Stimulated activated CD4-positive, alpha-beta T cell treated with anti-CD3 and anti-CD28 coated beads, Interleukin-2, amount 100 ng/mL, for 48 hours (primary cell): ENCODE measurements at regions not wholly inside any gene's neighbourhood (a gene's known extent, or its start where the extent isn't known, plus 50 kb on each side); places are given as distances from the start of the nearest gene placed in this dataset.

ENCODE experiments used
- DNase-seq, 2 donors: peaks; one replicate each; pipeline ENCODE4 v3.0.0-alpha.2; 2020

DNA sequence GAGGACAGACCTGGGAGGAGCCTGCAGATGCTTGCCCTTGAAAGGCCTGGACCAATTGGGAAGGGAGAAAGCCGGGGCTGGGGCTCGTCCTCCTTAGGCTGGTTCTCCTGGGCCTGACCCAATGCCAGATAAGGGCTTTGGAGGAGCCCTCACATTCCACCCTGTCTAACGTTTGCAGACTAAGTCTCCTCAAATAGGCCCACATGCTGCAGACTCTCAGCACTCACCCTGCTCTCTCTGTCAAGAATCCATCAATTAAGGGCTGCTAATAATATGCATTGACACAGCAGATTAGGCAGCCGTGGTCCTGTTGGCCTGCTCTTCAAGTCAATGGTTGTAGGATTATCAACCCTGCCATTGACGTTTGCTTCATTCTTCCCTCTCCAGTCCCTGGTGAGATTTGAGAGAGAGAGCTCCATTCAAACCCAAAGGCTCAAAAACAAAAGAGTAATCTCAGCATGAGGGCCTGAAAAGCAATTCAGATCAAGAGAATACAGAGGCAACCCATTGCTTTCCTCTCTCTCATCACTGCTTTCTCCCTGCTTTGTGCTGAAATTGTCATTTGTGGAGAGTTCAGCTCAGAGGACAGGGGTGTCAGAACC lies 167.6 kb downstream of the INSIG2 start:
- no peak for DNase-seq

DNA sequence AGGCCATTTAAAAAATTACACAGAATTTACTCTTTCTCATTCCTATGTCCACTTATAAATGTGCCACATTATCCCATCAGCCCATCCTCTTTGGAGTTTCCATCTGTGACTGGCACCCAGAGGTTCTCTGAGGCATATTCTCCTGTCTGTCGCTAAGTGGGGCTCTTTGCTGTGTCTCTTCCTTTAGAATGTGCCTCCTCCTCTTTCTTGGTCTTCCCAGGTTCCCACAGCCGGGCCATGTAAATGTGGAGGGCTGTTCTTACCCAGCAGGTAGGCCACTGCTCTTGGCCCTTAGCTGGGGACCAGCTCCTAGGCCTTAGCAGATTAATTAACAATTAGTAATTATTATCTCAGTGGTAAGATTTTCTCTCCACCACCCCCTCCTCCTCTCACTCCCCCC lies 167.0 kb downstream of the INSIG2 start:
- DNase-seq = no peak

DNA sequence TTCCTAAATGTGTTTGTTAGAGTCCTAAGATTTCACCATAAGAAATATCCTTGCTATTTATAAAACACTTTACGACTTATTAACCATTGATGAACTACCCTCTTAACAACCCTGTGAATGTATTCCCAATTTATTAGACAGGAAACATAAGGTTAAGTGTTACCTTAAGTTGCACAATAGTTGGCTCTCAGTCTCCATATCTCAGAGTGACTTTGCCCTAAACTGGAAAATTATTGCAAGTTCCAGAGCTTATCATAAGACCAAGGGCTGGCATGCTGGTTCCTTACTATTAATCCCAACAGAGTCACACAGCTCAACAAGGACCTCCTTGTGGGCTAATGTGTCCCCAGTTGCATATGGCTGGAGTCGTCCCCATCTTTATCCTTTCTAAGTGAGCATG lies 165.8 kb downstream of the INSIG2 start:
- DNase-seq = no peak

DNA sequence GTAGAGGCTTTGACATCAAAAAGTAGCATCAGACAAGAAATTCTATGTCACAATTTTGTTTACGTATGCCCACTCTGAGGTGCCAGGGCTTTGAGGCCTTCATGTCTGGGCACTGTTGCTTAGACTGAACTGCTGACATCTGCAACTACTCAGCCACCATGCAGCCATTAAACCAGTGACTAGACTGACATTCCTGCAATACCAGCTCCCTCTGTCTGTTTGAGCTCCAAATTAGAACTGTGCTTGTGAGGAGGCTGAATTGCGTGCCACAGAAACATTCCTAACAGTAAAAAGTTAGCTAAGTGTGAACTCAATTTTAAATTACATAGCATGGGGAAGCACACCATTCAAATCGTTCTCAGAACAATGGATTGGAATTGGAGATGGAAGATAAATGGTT lies 163.2 kb downstream of the INSIG2 start:
- DNase-seq = no peak

DNA sequence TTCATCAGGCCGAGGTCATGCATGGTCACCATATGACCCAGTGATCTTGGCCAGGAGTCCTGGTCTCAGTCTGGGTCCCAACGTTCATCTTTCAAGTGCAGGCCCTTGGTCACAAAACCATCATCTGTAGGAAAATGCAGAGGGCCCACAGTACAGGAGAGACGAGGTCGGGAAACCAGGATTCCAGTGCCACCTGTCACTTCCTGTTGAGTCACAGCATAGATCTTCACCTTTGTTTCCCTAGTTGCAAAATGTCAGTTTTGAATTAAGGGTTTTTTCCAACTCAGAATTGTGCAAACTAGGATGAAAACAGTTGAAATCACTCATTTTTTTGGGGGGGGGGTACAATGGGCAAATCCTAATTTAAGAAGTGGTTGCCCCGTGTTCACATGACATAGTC lies 162.2 kb downstream of the INSIG2 start:
- DNase-seq = no peak

DNA sequence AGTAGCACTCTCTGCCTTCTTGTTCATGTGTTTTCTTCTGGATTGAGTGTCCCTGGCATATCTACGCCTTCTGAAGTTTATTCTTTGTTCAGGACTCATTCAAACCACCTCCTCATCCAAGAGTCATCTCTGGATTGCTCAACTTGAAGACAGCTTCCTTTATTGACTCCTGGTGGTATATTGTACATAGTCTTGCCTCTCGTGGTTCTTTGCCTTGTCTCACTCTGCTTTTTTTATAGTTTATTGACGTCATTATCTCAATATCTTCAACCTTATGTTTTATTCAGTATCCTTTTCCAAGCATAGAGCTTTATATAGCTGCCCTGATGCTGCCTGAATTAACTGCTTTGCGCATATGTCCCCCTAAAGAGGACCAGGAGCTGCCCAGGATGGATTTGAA lies 161.7 kb downstream of the INSIG2 start:
- DNase-seq = no peak

DNA sequence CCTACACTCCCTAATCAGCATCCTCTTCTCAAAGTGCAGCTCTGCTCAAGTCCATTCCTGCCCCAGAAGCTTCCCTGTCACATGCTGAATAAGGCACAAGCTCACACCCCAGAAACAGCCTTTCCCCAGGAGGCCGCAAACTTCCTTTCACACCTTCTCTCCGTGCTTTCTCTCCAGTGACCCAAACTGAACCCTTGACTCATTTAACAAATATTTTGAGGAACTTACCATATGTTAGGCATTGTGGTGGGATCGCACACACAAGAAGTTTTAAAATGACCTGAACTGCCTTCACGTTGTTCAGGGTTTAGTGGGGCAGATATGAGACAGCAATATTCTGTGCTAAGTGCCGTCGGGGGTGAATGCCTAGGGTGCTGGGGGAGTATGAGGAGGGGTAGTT lies 161.3 kb downstream of the INSIG2 start:
- DNase-seq = no peak

DNA sequence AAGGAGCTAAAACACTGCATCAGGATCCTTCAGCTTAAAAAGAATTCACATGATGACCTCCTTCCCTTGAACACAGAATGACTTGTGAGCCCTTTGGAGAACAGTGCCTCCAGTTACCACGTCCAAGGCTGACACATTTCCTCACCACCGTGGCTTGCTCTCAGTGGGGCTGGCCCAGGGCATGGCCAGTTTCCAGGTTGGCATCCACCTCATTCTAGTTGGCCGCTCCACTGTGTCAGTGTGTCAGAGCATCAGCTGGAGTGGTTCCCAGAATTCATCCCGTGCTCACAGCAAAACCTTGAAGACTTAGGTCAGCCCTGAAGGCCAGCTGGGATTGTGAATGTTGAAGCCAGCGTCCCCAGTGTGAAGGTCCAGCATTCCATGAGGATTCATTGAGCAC lies 158.5 kb downstream of the INSIG2 start:
- DNase-seq = no peak

DNA sequence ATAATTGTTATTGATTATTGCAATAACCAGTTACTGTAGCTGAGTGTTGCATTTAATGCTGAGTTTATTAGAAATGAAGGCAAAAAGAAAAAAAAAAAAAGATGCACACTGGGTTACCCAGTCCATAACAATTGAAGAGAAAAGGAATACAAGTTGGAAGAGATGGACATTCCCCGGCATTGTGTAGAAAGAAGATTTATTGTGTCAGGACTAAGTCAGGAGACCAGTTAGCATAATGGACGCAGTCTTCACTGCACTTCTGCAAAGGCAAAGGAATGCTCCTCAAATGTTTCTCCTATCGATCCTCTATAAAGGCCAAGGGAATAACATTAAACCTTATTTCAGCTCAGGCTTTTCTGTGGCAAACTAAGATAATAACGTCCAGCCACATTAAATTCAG lies 157.8 kb downstream of the INSIG2 start:
- no peak for DNase-seq

DNA sequence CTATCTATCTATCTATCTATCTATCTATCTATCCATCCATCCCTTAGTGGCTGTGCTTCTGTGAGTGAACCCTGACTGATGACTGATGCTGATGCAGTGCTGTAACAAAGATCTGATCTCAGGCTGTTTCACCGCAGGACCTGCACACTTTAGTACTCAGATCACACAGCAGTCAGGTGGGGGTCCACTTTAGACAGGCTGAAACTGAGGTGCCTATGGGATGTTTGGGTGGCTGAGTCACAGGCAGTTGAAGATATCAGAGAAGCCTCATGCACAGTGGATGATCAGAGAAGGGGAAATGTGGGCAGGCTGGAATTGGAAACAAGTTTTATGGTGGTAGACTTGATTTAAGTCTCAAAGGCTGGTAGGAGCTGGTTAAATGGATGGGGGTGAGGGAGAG lies 156.4 kb downstream of the INSIG2 start:
- DNase-seq = no peak

DNA sequence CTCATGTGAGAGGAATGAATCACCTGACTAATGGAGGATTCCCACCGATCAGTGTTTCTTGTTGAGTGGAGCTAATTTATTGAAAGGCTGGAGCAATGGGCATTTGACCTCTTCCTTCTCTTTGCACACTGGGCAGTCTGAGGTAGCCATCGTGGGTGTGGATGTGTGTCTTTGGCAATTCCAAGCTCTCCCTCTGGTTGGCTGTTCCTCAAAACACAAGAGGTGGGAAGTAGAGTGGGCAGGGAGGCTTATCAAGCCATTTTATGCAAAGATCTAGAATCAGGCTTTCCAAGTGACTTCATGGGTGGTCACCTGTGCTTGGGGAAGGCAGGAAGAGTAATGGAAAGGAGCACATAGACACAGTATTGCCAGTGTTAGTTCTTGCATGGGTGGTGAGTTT lies 154.8 kb downstream of the INSIG2 start:
- no peak for DNase-seq

DNA sequence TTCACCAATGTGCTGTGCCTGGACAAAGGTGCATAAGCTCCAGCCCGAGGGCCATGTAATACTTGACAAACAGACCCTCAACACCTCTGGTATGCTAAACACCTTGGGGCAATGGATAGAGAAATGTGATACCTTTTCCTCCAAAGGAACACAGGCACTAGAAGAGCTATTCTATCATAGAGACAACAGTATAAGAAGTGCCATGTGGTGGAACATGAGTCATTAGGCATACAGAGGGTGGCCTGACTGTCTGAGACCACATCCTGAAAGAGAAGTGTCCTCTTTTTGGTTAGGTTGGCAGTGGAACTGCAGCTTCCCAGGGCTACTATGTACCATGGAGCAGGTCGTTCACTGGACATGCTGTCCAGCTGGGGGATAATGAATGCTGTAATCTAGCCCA lies 153.9 kb downstream of the INSIG2 start:
- no peak for DNase-seq

DNA sequence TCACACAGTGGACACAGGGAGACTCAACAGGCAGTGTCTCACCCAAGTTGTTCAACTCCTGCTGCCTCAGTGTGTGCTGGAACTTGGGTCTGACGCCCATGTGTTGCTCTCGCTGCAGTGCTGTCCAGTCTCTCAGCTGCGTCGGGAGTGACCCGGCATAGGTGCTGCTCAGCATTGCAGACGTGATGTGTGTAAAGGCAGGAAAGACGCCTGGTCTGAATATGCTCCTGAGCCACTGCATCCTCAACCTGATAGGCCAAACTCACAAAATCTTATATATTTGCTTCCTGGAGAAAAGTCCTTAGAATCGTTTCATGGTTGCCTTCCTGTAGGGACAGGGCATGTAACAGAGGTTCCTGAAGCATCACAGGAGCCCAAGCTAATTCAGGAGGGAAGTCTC lies 152.9 kb downstream of the INSIG2 start:
- DNase-seq = no peak

DNA sequence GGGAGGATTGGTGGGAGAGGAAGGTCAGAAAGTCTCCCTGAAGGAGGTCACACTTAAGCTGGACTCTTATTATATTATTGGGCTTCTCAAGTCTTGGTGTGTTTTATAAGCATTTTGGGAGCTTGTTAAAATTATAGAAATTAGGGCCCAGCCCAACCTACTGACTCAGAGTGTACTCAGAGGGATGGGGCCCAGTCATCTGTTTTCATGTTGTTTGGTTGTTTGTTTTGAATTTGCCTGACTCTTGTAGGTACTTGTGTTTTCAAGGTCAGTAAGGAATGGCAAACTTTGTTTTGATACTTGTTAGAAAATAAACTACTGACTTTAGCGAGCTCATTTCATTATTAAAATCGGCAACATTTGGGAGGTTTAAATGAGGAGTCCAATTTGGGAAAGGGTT lies 152.0 kb downstream of the INSIG2 start:
- no peak for DNase-seq

DNA sequence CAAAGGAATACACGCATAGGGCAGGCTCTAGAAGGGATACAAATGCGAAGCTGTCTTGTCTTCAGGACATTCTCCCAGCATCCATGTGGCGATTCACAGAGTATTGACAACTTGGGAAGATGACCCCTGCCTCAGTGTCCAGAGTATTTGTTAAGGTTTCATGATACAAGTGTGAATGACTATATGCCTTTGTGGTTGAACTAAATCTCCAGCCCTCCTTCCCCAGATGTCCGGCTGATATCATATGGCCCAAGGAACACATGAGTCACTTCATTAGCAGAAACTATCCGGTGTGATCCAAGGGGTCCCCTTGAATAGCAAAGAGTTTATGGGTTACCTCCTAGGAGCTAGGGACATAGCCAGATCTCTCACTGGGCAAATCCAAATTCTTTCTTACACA lies 151.0 kb downstream of the INSIG2 start:
- DNase-seq = no peak

DNA sequence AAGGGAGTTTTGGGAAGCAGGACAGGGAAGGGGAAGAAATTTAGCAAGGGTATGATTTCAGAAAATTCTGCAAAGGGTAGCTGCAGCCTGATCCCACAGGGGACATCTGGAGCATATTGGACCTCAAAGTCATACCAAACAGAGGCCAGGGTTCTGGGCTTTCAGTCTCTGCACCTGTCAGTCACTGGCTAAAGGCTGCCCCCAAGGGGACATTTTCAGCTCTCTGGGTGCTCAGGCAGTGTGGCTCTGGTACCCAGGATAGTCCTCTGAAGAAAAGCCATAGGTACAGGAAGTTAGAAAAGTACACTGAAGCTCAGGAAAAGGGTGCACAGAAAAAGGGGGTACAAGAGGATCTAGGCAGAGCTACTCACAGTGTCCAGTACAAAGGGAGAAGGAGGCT lies 149.2 kb downstream of the INSIG2 start:
- no peak for DNase-seq

DNA sequence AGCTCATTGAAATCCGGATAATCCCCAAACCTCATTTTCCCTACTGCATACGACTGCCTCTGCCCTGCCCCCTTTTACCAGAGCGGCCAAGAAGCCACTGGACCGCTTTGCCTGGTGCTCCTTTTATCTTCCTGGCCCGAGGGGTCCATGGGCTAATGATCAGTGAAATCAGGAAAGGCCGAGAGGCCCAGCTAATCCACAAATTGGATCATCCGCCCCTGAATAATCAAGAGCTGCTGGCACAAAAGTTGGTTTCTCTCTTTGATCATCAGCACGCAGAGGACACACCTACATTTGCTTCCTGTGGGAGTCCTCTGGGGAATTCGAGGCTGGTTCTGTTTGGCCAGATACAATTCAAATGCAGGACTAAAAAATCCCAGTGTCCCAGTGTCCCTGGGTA lies 144.5 kb downstream of the INSIG2 start:
- DNase-seq = no peak

DNA sequence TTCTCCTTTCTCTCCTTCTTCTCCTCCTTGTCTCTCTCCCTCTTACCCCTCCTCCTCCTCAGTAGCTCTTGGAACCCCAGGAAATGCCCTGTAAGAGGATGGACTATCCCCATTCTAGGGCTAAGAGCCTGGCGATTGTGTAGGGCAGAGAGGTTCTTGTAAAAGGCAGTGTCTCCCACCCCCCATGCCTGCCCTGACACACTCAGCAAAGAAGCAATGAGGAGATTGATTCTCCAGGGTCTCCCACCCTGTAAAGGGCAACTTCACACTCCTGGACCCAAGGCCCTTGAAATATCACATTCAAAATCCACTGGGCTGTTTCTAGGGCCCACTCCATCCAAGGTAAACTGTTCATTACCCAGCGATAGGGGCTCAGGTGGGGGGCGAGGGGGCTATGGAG lies 144.1 kb downstream of the INSIG2 start:
- no peak for DNase-seq

DNA sequence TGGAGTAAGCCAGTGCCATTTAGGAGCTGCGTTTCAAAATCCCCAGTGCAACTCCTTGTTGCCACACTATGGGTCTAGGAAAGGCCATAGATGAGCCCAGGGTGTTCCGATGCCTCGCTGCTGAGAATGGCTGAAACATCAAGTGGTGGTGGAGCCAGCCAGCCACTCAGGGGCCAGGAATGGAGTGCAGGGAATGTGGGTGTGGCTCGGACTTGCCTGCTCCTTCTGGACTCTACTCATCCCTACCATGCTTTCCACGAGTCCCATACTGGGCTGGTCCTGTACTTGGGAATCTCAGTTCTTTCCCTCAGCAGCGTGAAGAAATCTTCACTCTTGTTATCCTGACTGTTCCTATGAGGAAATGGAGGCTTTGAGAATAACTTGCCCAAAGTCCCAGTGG lies 143.5 kb downstream of the INSIG2 start:
- DNase-seq = no peak

DNA sequence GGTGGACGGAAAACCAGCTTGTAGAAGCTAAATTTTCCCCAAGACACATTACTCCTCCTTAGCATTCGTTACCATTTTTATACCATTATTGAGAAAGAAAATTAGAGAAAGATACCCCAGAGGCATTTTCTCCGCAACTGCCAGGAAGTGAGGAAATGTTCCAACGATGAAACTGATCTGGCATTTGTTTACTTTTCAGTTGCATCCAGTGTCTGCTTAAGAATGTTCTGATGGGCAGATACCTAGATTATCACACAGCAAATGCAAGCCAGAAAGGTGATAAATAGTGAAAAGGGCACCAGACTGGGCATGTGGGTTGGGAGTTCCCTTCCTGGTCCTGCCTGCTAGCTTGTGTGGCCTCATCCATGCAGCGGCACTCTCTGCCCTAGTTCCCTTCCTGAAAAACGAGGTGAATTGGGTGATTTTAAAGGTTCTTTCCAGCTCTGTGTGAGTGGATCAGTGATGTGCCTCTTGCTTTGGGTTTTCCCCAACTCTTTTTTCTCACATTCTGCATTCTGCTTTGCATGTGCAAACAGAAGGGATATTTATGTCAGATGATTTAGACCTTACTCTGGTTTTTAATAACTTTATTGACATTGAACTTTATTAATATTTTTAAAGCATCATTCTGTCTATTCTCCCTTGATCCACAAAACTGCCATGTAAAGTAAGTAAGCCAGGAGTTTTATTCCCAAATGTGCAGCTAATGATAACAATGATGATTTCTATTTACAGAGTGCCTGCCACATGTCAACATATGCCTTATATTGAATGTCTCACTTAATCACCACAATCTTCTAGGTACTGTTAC lies 139.6 kb downstream of the INSIG2 start:
- DNase-seq = no peak

DNA sequence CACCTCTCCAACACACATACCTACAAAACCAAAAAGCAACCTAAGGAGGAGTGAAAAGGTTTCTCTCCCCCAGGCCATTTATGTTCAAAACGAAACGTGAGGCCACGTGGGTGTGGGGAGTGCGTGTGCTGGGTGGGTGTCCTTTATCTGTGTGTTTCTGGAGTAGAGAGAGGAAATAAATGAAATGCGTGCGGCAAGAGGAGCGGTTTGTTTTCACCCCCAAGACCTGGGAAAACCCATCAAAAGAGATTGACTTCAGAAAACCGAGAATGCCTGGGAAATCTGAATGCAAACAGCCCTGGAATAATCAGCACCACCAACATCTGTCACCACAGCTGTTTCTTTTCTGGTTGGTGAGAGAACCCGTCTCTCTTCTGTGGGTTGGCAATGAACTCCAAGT lies 137.4 kb downstream of the INSIG2 start:
- no peak for DNase-seq

DNA sequence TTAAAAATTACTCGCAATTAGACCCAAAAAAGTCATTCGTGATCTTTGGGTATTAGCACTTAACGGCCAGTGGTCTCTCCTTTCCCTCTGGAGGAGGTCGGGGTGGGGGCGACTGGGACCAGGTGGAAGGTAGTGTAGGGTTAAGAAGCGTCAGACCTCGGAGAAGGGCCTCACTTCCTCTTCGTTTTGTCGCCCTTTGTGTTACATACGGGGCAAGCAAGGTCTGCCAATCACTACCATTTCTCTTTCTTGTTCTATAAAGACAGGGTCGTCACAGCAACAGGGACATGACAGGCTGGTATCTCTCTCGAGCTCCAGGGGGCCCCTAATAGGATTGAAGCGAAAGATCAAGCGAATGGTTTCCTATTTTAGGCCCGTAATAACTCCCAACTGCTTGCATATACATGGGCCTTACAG lies 136.6 kb downstream of the INSIG2 start:
- no peak for DNase-seq

DNA sequence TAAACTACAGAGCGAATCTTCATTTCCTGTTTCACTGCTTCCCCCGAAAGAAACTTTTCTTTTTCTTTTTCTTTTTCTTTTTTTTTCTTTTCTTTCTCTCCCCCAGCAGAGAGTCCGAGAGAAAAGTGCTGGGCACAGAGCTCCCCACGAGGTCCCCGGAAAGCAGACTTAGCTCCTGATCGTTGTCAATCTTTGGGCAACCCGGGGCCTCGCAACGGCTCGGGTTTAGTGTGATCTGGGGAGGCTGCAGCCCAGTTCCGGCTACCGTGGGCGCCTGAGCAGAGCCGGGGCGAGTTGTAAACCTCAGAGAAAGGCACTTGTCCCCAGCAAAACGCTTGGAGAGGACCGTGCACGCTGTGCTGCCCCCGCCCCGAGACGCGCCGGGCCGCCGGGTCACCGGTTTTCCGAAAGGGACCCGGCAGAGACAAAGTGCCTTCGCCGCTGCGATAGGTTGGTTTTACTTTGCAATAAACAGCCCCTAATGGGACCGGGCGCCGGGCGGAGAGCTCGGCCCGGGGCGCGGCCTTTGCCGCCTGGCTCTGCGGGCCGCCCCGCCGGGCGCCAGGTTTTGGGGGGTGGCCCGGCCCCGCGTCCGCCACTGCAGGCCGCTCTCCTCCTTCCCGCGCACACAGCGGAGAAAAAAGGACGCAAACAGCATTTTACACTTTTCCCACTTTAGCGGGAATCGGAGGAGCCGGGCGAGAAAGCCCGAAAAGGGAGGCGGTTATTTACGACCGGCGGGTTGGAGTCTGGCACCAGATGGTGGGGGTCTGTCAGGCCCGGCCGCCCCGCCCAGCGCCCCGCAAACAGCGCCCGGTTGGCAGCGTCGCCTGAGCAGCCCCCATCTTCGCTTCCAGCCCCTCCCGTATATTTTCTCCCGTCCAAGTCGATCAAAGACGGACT lies 136.0 kb downstream of the INSIG2 start:
- DNase-seq = peak in 1 of 2 donors; percentile 24

DNA sequence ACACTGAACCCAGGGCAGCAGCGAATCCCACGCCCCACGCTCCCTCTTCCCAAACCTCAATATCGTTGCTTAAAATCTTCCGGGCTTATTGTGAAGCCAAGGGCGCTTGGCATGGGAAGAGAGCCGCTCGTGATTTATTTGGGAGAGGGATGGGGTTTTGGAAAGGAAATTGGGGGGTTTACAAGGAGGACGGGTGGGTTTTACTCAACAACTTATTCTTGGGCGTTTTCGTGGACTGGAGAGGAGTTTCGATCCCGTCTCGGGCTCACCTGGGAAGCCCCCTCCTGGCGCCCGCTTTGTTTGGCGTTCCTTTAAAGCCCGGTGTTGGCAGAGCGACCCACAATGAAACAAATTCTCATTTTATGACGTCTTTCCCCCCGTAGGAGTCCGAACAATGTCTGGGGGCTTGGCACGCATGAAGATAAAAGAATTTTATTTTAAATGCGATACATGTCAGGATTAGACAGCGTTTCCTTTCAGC lies 135.3 kb downstream of the INSIG2 start:
- DNase-seq = no peak
